Glutamatergic neuron (in vitro differentiated cells): ENCODE measurements at regions not wholly inside any gene's neighbourhood (a gene's known extent, or its start where the extent isn't known, plus 50 kb on each side); places are given as distances from the start of the nearest gene placed in this dataset.

Experiments
- DNase-seq: peaks from one replicate; pipeline ENCODE4 v3.0.0; 2022
- H3K27ac Mint-ChIP-seq: one replicate; pipeline ENCODE4 v1.8.0; 2020; ENCODE audit warnings: mild to moderate bottlenecking, mixed read lengths, inconsistent platforms; ENCODE audit not compliant: unreplicated experiment
- H3K27me3 Mint-ChIP-seq: one replicate; pipeline ENCODE4 v1.8.0; 2020; ENCODE audit warnings: mild to moderate bottlenecking, moderate library complexity, mixed read lengths, inconsistent platforms; ENCODE audit not compliant: unreplicated experiment
- H3K36me3 Mint-ChIP-seq: one replicate; pipeline ENCODE4 v1.8.0; 2020; ENCODE audit warnings: mild to moderate bottlenecking, mixed read lengths, inconsistent platforms; ENCODE audit not compliant: unreplicated experiment
- H3K4me1 Mint-ChIP-seq: one replicate; pipeline ENCODE4 v1.8.0; 2020; ENCODE audit warnings: mild to moderate bottlenecking, low read depth, mixed read lengths, inconsistent platforms; ENCODE audit not compliant: unreplicated experiment
- H3K4me3 Mint-ChIP-seq: one replicate; pipeline ENCODE4 v1.8.0; 2020; ENCODE audit warnings: mild to moderate bottlenecking, mixed read lengths, inconsistent platforms; ENCODE audit not compliant: unreplicated experiment
- H3K9me3 Mint-ChIP-seq: one replicate; pipeline ENCODE4 v1.8.0; 2020; ENCODE audit warnings: mild to moderate bottlenecking, moderate library complexity, mixed read lengths, inconsistent platforms; ENCODE audit not compliant: unreplicated experiment
- CTCF ChIP-seq: fragments of 200-600 bp; sonication (generic); IDR thresholded peaks from one replicate; pipeline ENCODE4 v1.5.0; 2021; ENCODE audit not compliant: partially characterized antibody, unreplicated experiment

GRCh38 chr18:46372670-46373069 is 268.5 kb downstream of the HAUS1 start:
- Mint-ChIP-seq H3K4me3 (no peak overlapping the region), H3K9me3 (peaks cover 7% of the 10 kb centered on the region), H3K27ac (peak overlapping the region; percentile 66), H3K36me3 (peaks cover 13% of the 10 kb centered on the region), H3K27me3 (peaks cover 10% of the 10 kb centered on the region), H3K4me1 (peaks cover 40% of the 10 kb centered on the region)
- no peak for TF ChIP-seq CTCF
- DNase-seq = no peak

GRCh38 chr18:46373131-46373530 is 268.9 kb downstream of the HAUS1 start:
- Mint-ChIP-seq H3K4me3 (peak overlapping the region; percentile 28), H3K27ac (peak overlapping the region; percentile 66), H3K9me3 (peaks cover 7% of the 10 kb centered on the region), H3K36me3 (peaks cover 13% of the 10 kb centered on the region), H3K4me1 (peaks cover 40% of the 10 kb centered on the region), H3K27me3 (peaks cover 10% of the 10 kb centered on the region)
- no peak for TF ChIP-seq CTCF
- DNase-seq = no peak

- Mint-ChIP-seq H3K9me3 (peaks cover 7% of the 10 kb centered on the region), H3K4me3 (peak overlapping the region; percentile 28), H3K36me3 (peaks cover 13% of the 10 kb centered on the region), H3K4me1 (peaks cover 45% of the 10 kb centered on the region), H3K27me3 (peaks cover 10% of the 10 kb centered on the region), H3K27ac (peak overlapping the region; percentile 23)
- peak; percentile 38 for DNase-seq
- TF ChIP-seq CTCF = no peak
Measured at GRCh38 chr18:46373791-46374190, 269.6 kb downstream of the HAUS1 start.

- Mint-ChIP-seq H3K4me1 (peaks cover 45% of the 10 kb centered on the region), H3K4me3 (no peak overlapping the region), H3K27ac (no peak overlapping the region), H3K27me3 (peaks cover 15% of the 10 kb centered on the region), H3K36me3 (peaks cover 13% of the 10 kb centered on the region), H3K9me3 (peaks cover 11% of the 10 kb centered on the region)
- no peak for TF ChIP-seq CTCF
- DNase-seq = no peak
Measured at GRCh38 chr18:46374850-46375249, 270.7 kb downstream of the HAUS1 start.

GRCh38 chr18:46377557-46377956 is 273.4 kb downstream of the HAUS1 start:
- no peak for TF ChIP-seq CTCF
- H3K27me3 Mint-ChIP-seq = peaks cover 16% of the 10 kb centered on the region
- peaks cover 9% of the 10 kb centered on the region for H3K9me3 Mint-ChIP-seq
- peak overlapping the region; percentile 43 for H3K4me3 Mint-ChIP-seq
- DNase-seq = no peak
- H3K36me3 Mint-ChIP-seq = no peaks in the 10 kb centered on the region
- H3K27ac Mint-ChIP-seq = peak overlapping the region; percentile 19
- H3K4me1 Mint-ChIP-seq = peaks cover 37% of the 10 kb centered on the region
